ENCODE measurements at regions not wholly inside any gene's neighbourhood (a gene's known extent, or its start where the extent isn't known, plus 50 kb on each side); places are given as distances from the start of the nearest gene placed in this dataset.

- TF ChIP-seq, protein P1, sequence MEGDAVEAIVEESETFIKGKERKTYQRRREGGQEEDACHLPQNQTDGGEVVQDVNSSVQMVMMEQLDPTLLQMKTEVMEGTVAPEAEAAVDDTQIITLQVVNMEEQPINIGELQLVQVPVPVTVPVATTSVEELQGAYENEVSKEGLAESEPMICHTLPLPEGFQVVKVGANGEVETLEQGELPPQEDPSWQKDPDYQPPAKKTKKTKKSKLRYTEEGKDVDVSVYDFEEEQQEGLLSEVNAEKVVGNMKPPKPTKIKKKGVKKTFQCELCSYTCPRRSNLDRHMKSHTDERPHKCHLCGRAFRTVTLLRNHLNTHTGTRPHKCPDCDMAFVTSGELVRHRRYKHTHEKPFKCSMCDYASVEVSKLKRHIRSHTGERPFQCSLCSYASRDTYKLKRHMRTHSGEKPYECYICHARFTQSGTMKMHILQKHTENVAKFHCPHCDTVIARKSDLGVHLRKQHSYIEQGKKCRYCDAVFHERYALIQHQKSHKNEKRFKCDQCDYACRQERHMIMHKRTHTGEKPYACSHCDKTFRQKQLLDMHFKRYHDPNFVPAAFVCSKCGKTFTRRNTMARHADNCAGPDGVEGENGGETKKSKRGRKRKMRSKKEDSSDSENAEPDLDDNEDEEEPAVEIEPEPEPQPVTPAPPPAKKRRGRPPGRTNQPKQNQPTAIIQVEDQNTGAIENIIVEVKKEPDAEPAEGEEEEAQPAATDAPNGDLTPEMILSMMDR (IDR thresholded peaks at IDR 0.05): no peak
- TF ChIP-seq POLR2A (IDR thresholded peaks at IDR 0.05): no peak
Observed at GRCh38 chr3:90076136-90076535, 968.7 kb downstream of the EPHA3 start.
